IMR-90 (cell line): ENCODE measurements at regions not wholly inside any gene's neighbourhood (a gene's known extent, or its start where the extent isn't known, plus 50 kb on each side); places are given as distances from the start of the nearest gene placed in this dataset.

ENCODE experiments used
- ATAC-seq: fragments of 200-7000 bp; cut with Tn5 transposase; 2 replicates; pipeline ENCODE4 v1.9.1; 2020; ENCODE audit warnings: low read depth, mild to moderate bottlenecking, moderate library complexity
- BruUV-seq: library from RNA; stranded (reverse); fragments of 400-500 nt; replicated peaks from 2 replicates; lab custom pipeline; 2021; lab: Mats Ljungman, UMichigan
- CTCF ChIA-PET: fragments of 300-600 bp; formaldehyde crosslinking; extraction: SDS; loops from one replicate; lab custom pipeline; 2021; ENCODE audit warnings: antibody characterized with exemption; lab: Yijun Ruan, JAX
- POLR2A ChIA-PET: fragments of 300-600 bp; sonication (Branson Sonifier 250); formaldehyde crosslinking; loops from one replicate; lab custom pipeline; 2022; ENCODE audit warnings: antibody characterized with exemption; ENCODE audit not compliant: unreplicated experiment; lab: Charles Lee
- DNase-seq: peaks from one replicate; pipeline ENCODE4 v3.0.0; 2013
- H2AFZ ChIP-seq: replicated peaks from 2 replicates; pipeline ENCODE3; 2013; ENCODE audit warnings: low read length, mild to moderate bottlenecking; ENCODE audit not compliant: poor library complexity
- H2AK5ac ChIP-seq: 2 replicates; pipeline ENCODE4 v1.6.1; 2013; ENCODE audit warnings: low read depth, low read length, inconsistent platforms
- H2AK9ac ChIP-seq: replicated peaks from 2 replicates; pipeline ENCODE3; 2013; ENCODE audit warnings: mild to moderate bottlenecking, low read depth, low read length, moderate library complexity; ENCODE audit not compliant: poor library complexity
- H2BK120ac ChIP-seq: 2 replicates; pipeline ENCODE4 v1.6.1; 2013; ENCODE audit warnings: low read depth, low read length, inconsistent platforms
- H2BK15ac ChIP-seq: 3 replicates; pipeline ENCODE4 v1.6.1; 2013; ENCODE audit warnings: low read depth, low read length, inconsistent platforms
- H2BK20ac ChIP-seq: 2 replicates; pipeline ENCODE4 v1.6.1; 2013; ENCODE audit warnings: low read depth, mild to moderate bottlenecking, inconsistent platforms, low read length, moderate library complexity
- H2BK5ac ChIP-seq: 2 replicates; pipeline ENCODE4 v1.6.1; 2013; ENCODE audit warnings: mild to moderate bottlenecking, low read depth, low read length, inconsistent platforms; ENCODE audit not compliant: poor library complexity, severe bottlenecking
- H3K14ac ChIP-seq: replicated peaks from 2 replicates; pipeline ENCODE4 v1.6.1; 2013; ENCODE audit warnings: low read depth, low read length, inconsistent platforms
- H3K18ac ChIP-seq: 2 replicates; pipeline ENCODE4 v1.6.1; 2013; ENCODE audit warnings: low read depth, low read length, control low read depth
- H3K23ac ChIP-seq: 2 replicates; pipeline ENCODE4 v1.6.1; 2013; ENCODE audit warnings: low read depth, low read length, inconsistent platforms
- H3K27ac ChIP-seq: 2 replicates; pipeline ENCODE4 v1.5.1; 2013; ENCODE audit warnings: mild to moderate bottlenecking, control low read depth, low read length; ENCODE audit not compliant: insufficient read depth
- H3K27me3 ChIP-seq: 2 replicates; pipeline ENCODE4 v1.6.1; 2013; ENCODE audit warnings: low read length; ENCODE audit not compliant: control insufficient read depth, insufficient read depth
- H3K36me3 ChIP-seq: 2 replicates; pipeline ENCODE4 v1.6.1; 2013; ENCODE audit warnings: low read length, mixed read lengths; ENCODE audit not compliant: control insufficient read depth, insufficient read depth
- H3K4ac ChIP-seq: 2 replicates; pipeline ENCODE4 v1.6.1; 2013; ENCODE audit warnings: low read depth, low read length, inconsistent platforms
- H3K4me1 ChIP-seq: 2 replicates; pipeline ENCODE4 v1.6.1; 2013; ENCODE audit warnings: low read length, mixed read lengths; ENCODE audit not compliant: control insufficient read depth, insufficient read depth
- H3K4me2 ChIP-seq: 2 replicates; pipeline ENCODE4 v1.6.1; 2013; ENCODE audit warnings: low read depth, mild to moderate bottlenecking, control low read depth, low read length, moderate library complexity
- H3K4me3 ChIP-seq: 2 replicates; pipeline ENCODE4 v1.5.1; 2013; ENCODE audit warnings: low read depth, mild to moderate bottlenecking, control low read depth, low read length, moderate library complexity; ENCODE audit not compliant: insufficient read depth
- H3K56ac ChIP-seq: 2 replicates; pipeline ENCODE4 v1.6.1; 2013; ENCODE audit warnings: low read length, inconsistent platforms; ENCODE audit not compliant: insufficient read depth; ENCODE audit errors: extremely low read depth
- H3K79me1 ChIP-seq, 2 experiments: 2 replicates each; pipeline ENCODE4 v1.6.1; 2013; ENCODE audit warnings: low read length in 2 of 2, inconsistent platforms in 1 of 2, low read depth in 1 of 2
- H3K9ac ChIP-seq: 2 replicates; pipeline ENCODE4 v1.6.1; 2013; ENCODE audit warnings: low read depth, low read length, control low read depth
- H3K9me1 ChIP-seq: 2 replicates; pipeline ENCODE4 v1.6.1; 2013; ENCODE audit warnings: low read length, inconsistent platforms; ENCODE audit not compliant: insufficient read depth
- H3K9me3 ChIP-seq: 2 replicates; pipeline ENCODE4 v1.6.1; 2013; ENCODE audit warnings: low read length; ENCODE audit not compliant: control insufficient read depth, insufficient read depth
- H4K20me1 ChIP-seq: 2 replicates; pipeline ENCODE4 v1.6.1; 2013; ENCODE audit warnings: low read length, inconsistent platforms; ENCODE audit not compliant: insufficient read depth
- H4K5ac ChIP-seq: 2 replicates; pipeline ENCODE4 v1.6.1; 2013; ENCODE audit warnings: mild to moderate bottlenecking, low read depth, low read length, control low read depth
- H4K8ac ChIP-seq, 2 experiments: 2 replicates each; pipeline ENCODE4 v1.6.1; 2013; ENCODE audit warnings: low read depth in 2 of 2, low read length in 2 of 2, control low read depth in 1 of 2, inconsistent platforms in 1 of 2
- H4K91ac ChIP-seq: 2 replicates; pipeline ENCODE4 v1.6.1; 2013; ENCODE audit warnings: low read depth, low read length, inconsistent platforms; ENCODE audit not compliant: insufficient read depth
- BHLHE40 ChIP-seq: fragments of 150-350 bp; IDR thresholded peaks from 2 replicates; pipeline ENCODE4 v1.6.1; 2016; ENCODE audit warnings: mild to moderate bottlenecking, low read depth, low read length
- CEBPB ChIP-seq: IDR thresholded peaks from 2 replicates; pipeline ENCODE4 v1.6.1; 2012; ENCODE audit warnings: low read depth, low read length, improper control_type of control experiment
- CHD1 ChIP-seq: IDR thresholded peaks from 2 replicates; pipeline ENCODE4 v1.6.1; 2012; ENCODE audit warnings: low read depth, low read length, improper control_type of control experiment
- CTCF ChIP-seq: conservative IDR thresholded peaks from 2 replicates; pipeline ENCODE4 v1.5.1; 2012; ENCODE audit warnings: mild to moderate bottlenecking, low read depth, low read length, improper control_type of control experiment
- FOS ChIP-seq: fragments of 150-350 bp; IDR thresholded peaks from 2 replicates; pipeline ENCODE4 v1.6.1; 2016; ENCODE audit warnings: low read depth, low read length
- MAFK ChIP-seq: IDR thresholded peaks from 2 replicates; pipeline ENCODE4 v1.6.1; 2012; ENCODE audit warnings: low read depth, low read length, improper control_type of control experiment
- MAZ ChIP-seq: IDR thresholded peaks from 2 replicates; pipeline ENCODE4 v1.6.1; 2012; ENCODE audit warnings: low read depth, mild to moderate bottlenecking, low read length, improper control_type of control experiment, moderate library complexity, borderline replicate concordance
- MXI1 ChIP-seq: IDR thresholded peaks from 2 replicates; pipeline ENCODE4 v1.6.1; 2012; ENCODE audit warnings: low read depth, mild to moderate bottlenecking, low read length, moderate library complexity, borderline replicate concordance
- RCOR1 ChIP-seq: IDR thresholded peaks from 2 replicates; pipeline ENCODE4 v1.6.1; 2012; ENCODE audit warnings: mild to moderate bottlenecking, low read length, improper control_type of control experiment; ENCODE audit not compliant: insufficient replicate concordance
- SMC3 ChIP-seq: fragments of 150-350 bp; IDR thresholded peaks from 2 replicates; pipeline ENCODE4 v1.6.1; 2016; ENCODE audit warnings: low read depth, mild to moderate bottlenecking, antibody characterized with exemption, low read length, moderate library complexity
- USF2 ChIP-seq: fragments of 150-350 bp; IDR thresholded peaks from 2 replicates; pipeline ENCODE4 v1.6.1; 2017; ENCODE audit warnings: mild to moderate bottlenecking, antibody characterized with exemption, low read length, low read depth
- WGBS, 2 experiments: methylation state at CpG; one replicate each; pipeline versions ENCODE4 v1.1.5 to v1.1.7; 2013; ENCODE audit warnings: missing lambda C conversion rate in 2 of 2; ENCODE audit not compliant: insufficient read length in 1 of 2; ENCODE audit errors: extremely low coverage in 2 of 2; 5-methylcytosine and 5-hydroxymethylcytosine counted together
- dilution Hi-C: fragments of 300-500 bp; cut with HindIII; formaldehyde crosslinking; loops from one replicate; pipeline ENCODE4 v1.14.3; 2018; ENCODE audit warnings: low sequenced_read_pairs; ENCODE audit not compliant: unreplicated experiment
- in situ Hi-C: fragments of 300-500 bp; cut with MboI; formaldehyde crosslinking; loops from 3 replicates; pipeline ENCODE4 v1.14.3; 2019; ENCODE audit warnings: low sequenced_read_pairs, inconsistent platforms, mixed read lengths
- intact Hi-C: fragments of 100-400 bp; cut with micrococcal nuclease; formaldehyde crosslinking; loops from 2 replicates; pipeline ENCODE4 v1.10.0; 2022
- TF ChIP-seq, protein P1 (sequence below): fragments of 150-350 bp; IDR thresholded peaks from 2 replicates; pipeline ENCODE4 v1.6.1; 2016; ENCODE audit warnings: low read depth, mild to moderate bottlenecking, low read length, moderate library complexity, borderline replicate concordance

GRCh38 chr21:16695074-16695473, 817.8 kb upstream of the CXADR start:
- Histone ChIP-seq H3K4me2 (no peak overlapping the region), H3K9me3 (peaks cover 9% of the 10 kb centered on the region), H4K5ac (no peak overlapping the region), H2BK5ac (no peak overlapping the region), H3K4ac (no peak overlapping the region), H3K14ac (no peak overlapping the region), H2AFZ (no peak overlapping the region), H4K8ac (no peak overlapping the region), H4K20me1 (no peaks in the 10 kb centered on the region), H3K23ac (no peak overlapping the region), H3K4me3 (no peak overlapping the region), H3K79me1 (no peaks in the 10 kb centered on the region), H3K18ac (no peak overlapping the region), H3K9ac (no peak overlapping the region), H2AK9ac (no peak overlapping the region), H3K36me3 (no peaks in the 10 kb centered on the region), H3K4me1 (no peaks in the 10 kb centered on the region), H2BK20ac (no peak overlapping the region), H2AK5ac (no peak overlapping the region), H3K27ac (no peak overlapping the region), H2BK15ac (no peak overlapping the region), H2BK120ac (no peak overlapping the region), H3K9me1 (no peaks in the 10 kb centered on the region), H3K56ac (no peak overlapping the region), H3K27me3 (no peaks in the 10 kb centered on the region), H4K91ac (no peak overlapping the region)
- no TSS peak for BruUV-seq
- no peak for DNase-seq
- TF ChIP-seq MAZ (no peak), SMC3 (no peak), FOS (no peak), USF2 (no peak), CTCF (no peak), CEBPB (no peak), MXI1 (no peak), RCOR1 (no peak), CHD1 (no peak), MAFK (no peak), BHLHE40 (no peak)
- TF ChIP-seq, protein P1, sequence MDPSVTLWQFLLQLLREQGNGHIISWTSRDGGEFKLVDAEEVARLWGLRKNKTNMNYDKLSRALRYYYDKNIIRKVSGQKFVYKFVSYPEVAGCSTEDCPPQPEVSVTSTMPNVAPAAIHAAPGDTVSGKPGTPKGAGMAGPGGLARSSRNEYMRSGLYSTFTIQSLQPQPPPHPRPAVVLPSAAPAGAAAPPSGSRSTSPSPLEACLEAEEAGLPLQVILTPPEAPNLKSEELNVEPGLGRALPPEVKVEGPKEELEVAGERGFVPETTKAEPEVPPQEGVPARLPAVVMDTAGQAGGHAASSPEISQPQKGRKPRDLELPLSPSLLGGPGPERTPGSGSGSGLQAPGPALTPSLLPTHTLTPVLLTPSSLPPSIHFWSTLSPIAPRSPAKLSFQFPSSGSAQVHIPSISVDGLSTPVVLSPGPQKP, result no peak
- ChIA-PET CTCF (no interaction called here), POLR2A (no interaction called here)
- in situ Hi-C loops (no loop called here), dilution Hi-C loops (no loop called here), intact Hi-C loops (loop anchor here (5.0 kb wide), 1 partner anchor 917 kb away; the partner anchor contains the start of gene BTG3)
- no peak for ATAC-seq
- no CpG with 5 or more reads among the region's 2 CpGs for WGBS, 2 experiments
